SK-N-MC (cell line): ENCODE measurements at regions not wholly inside any gene's neighbourhood (a gene's known extent, or its start where the extent isn't known, plus 50 kb on each side); places are given as distances from the start of the nearest gene placed in this dataset.

Experiments used
- EZH2 ChIP-seq: fragments of 200-600 bp; sonication (generic); IDR thresholded peaks from one replicate; pipeline ENCODE4 v1.6.1; 2017; ENCODE audit warnings: antibody characterized with exemption
- FOXP2 ChIP-seq: optimal IDR thresholded peaks from 2 replicates; pipeline ENCODE3; 2011; ENCODE audit warnings: mild to moderate bottlenecking, moderate library complexity; ENCODE audit not compliant: insufficient read depth; ENCODE audit errors: extremely low read length, control extremely low read depth

GRCh38 chr1:209463441-209463840 is 120.1 kb upstream of the CAMK1G start:
- TF ChIP-seq EZH2 = no peak
- no peak for TF ChIP-seq FOXP2
